B cell (primary cell): ENCODE measurements at regions not wholly inside any gene's neighbourhood (a gene's known extent, or its start where the extent isn't known, plus 50 kb on each side); places are given as distances from the start of the nearest gene placed in this dataset.
A peak's percentile ranks its signal among the peaks of the same experiment; 100 is the strongest.

Experiments used
- ATAC-seq: fragments of 200-7000 bp; cut with Tn5 transposase; one replicate; pipeline ENCODE4 v1.10.0; 2021; ENCODE audit warnings: low read depth, mild to moderate bottlenecking, moderate number of reproducible peaks, moderate library complexity
- CTCF ChIA-PET: fragments of 350-600 bp; sonication (Branson Sonifier 250); formaldehyde crosslinking; loops from one replicate; lab custom pipeline; 2021; ENCODE audit warnings: antibody characterized with exemption, inconsistent platforms; lab: Charles Lee
- POLR2A ChIA-PET: fragments of 350-600 bp; sonication (Branson Sonifier 250); formaldehyde crosslinking; loops from one replicate; lab custom pipeline; 2021; ENCODE audit warnings: antibody characterized with exemption; lab: Charles Lee
- DNase-seq: peaks from one replicate; pipeline ENCODE4 v3.0.0; 2013
- H2AFZ ChIP-seq: 2 replicates; pipeline ENCODE4 v1.6.1; 2012; ENCODE audit warnings: mild to moderate bottlenecking, low read depth, low read length; ENCODE audit not compliant: insufficient read depth, poor library complexity, severe bottlenecking
- H3K27ac ChIP-seq, 2 donors: 1 replicate in 1 of 2; 2 replicates in 1 of 2; pipeline ENCODE4 v1.5.1; 2012 to 2013; ENCODE audit warnings: low read length in 2 of 2, mild to moderate bottlenecking in 2 of 2, moderate library complexity in 1 of 2
- H3K27me3 ChIP-seq, 4 experiments: fragments of 200-600 bp in 1 of 4; sonication (generic) in 1 of 4; replicated peaks in 1 of 4; 1 replicate in 2 of 4; 2 replicates in 2 of 4; pipeline versions ENCODE4 v1.6.1 to v1.7.0; 2013 to 2016; ENCODE audit warnings: low read length in 3 of 4, mild to moderate bottlenecking in 2 of 4, mixed read lengths in 1 of 4, moderate library complexity in 1 of 4; ENCODE audit not compliant: insufficient read depth in 4 of 4, control insufficient read depth in 3 of 4; ENCODE audit errors: control extremely low read depth in 1 of 4
- H3K36me3 ChIP-seq, 2 experiments: replicated peaks in 1 of 2; 1 replicate in 1 of 2; 2 replicates in 1 of 2; pipeline versions ENCODE4 v1.6.1 to v1.7.1; 2013; ENCODE audit warnings: low read length in 1 of 2; ENCODE audit not compliant: insufficient read depth in 2 of 2, control insufficient read depth in 1 of 2; ENCODE audit errors: control extremely low read depth in 1 of 2, extremely low read depth in 1 of 2
- H3K4me1 ChIP-seq, 2 donors: fragments of 200-600 bp in 1 of 2; sonication (generic) in 1 of 2; 1 replicate in 1 of 2; 2 replicates in 1 of 2; pipeline versions ENCODE4 v1.5.1 to v1.6.1; 2013 to 2017; ENCODE audit warnings: low read length in 2 of 2; ENCODE audit not compliant: control insufficient read depth in 2 of 2, insufficient read depth in 2 of 2
- H3K4me2 ChIP-seq: replicated peaks from 2 replicates; pipeline ENCODE3; 2012; ENCODE audit warnings: mild to moderate bottlenecking, low read depth, low read length; ENCODE audit not compliant: poor library complexity, severe bottlenecking
- H3K4me3 ChIP-seq, 5 experiments: fragments of 200-600 bp in 1 of 5; sonication (generic) in 1 of 5; 1 replicate in 3 of 5; 2 replicates in 2 of 5; pipeline versions ENCODE4 v1.5.1 to v1.7.0; 2011 to 2016; ENCODE audit warnings: low read length in 4 of 5, mild to moderate bottlenecking in 4 of 5, low read depth in 2 of 5, control low read depth in 1 of 5, moderate library complexity in 1 of 5; ENCODE audit not compliant: insufficient read depth in 1 of 5; ENCODE audit errors: control extremely low read depth in 1 of 5, extremely low read depth in 1 of 5
- H3K79me2 ChIP-seq: fragments of 200-600 bp; sonication (generic); one replicate; pipeline ENCODE4 v1.6.0; 2016; ENCODE audit warnings: low read length; ENCODE audit not compliant: control insufficient read depth, insufficient read depth
- H3K9ac ChIP-seq: fragments of 200-600 bp; sonication (generic); 2 replicates; pipeline ENCODE4 v1.6.1; 2017; ENCODE audit warnings: mild to moderate bottlenecking, low read length, moderate library complexity
- H3K9me3 ChIP-seq, 3 donors: one replicate each; pipeline versions ENCODE4 v1.6.1 to v1.7.1; 2013; ENCODE audit warnings: low read length in 2 of 3; ENCODE audit not compliant: control insufficient read depth in 2 of 3, insufficient read depth in 1 of 3; ENCODE audit errors: control extremely low read depth in 1 of 3
- H4K20me1 ChIP-seq: 2 replicates; pipeline ENCODE4 v1.6.0; 2012; ENCODE audit warnings: mild to moderate bottlenecking, low read length; ENCODE audit not compliant: insufficient read depth, control insufficient read depth, poor library complexity, severe bottlenecking
- H3K27ac Mint-ChIP-seq: one replicate; pipeline ENCODE4 v1.8.0; 2021; ENCODE audit warnings: mixed read lengths
- H3K27me3 Mint-ChIP-seq: one replicate; pipeline ENCODE4 v1.8.0; 2021; ENCODE audit warnings: mixed read lengths
- H3K4me1 Mint-ChIP-seq: one replicate; pipeline ENCODE4 v1.8.0; 2021; ENCODE audit warnings: mixed read lengths
- H3K4me3 Mint-ChIP-seq: one replicate; pipeline ENCODE4 v1.8.0; 2021; ENCODE audit warnings: mixed read lengths
- H3K9me3 Mint-ChIP-seq: one replicate; pipeline ENCODE4 v1.8.0; 2022; ENCODE audit warnings: mixed read lengths; ENCODE audit not compliant: insufficient read depth
- EZH2 ChIP-seq: IDR thresholded peaks from 2 replicates; pipeline ENCODE4 v1.6.1; 2012; ENCODE audit warnings: borderline replicate concordance, low read depth, mild to moderate bottlenecking, moderate library complexity, low read length; ENCODE audit not compliant: insufficient read depth, poor library complexity, severe bottlenecking
- WGBS: methylation state at CpG from one replicate; pipeline ENCODE4 v1.1.5; 2013; ENCODE audit warnings: missing lambda C conversion rate; ENCODE audit not compliant: insufficient coverage; 5-methylcytosine and 5-hydroxymethylcytosine counted together
- intact Hi-C: fragments of 100-400 bp; cut with micrococcal nuclease; formaldehyde crosslinking; loops from one replicate; pipeline ENCODE4 v1.10.0; 2022
- TF ChIP-seq, protein P1 (sequence below): fragments of 200-600 bp; IDR thresholded peaks from one replicate; pipeline ENCODE4 v1.8.0; 2022; ENCODE audit warnings: antibody characterized with exemption, mild to moderate bottlenecking

- Histone ChIP-seq H3K4me1 (peaks cover 27 to 51% of the 10 kb centered on the region in 2 donors), H3K9ac (no peak overlapping the region), H3K36me3 (no peaks in the 10 kb centered on the region), H3K79me2 (no peaks in the 10 kb centered on the region), H3K27me3 (peaks cover 0 to 3% (median 0%) of the 10 kb centered on the region in 4 experiments), H3K4me2 (peak overlapping the region; percentile 16), H3K4me3 (no peak overlapping the region), H3K9me3 (no peaks in the 10 kb centered on the region), H3K27ac (no peak overlapping the region), H2AFZ (no peak overlapping the region), H4K20me1 (no peaks in the 10 kb centered on the region)
- no peak for ATAC-seq
- TF ChIP-seq EZH2, result no peak
- TF ChIP-seq, protein P1, sequence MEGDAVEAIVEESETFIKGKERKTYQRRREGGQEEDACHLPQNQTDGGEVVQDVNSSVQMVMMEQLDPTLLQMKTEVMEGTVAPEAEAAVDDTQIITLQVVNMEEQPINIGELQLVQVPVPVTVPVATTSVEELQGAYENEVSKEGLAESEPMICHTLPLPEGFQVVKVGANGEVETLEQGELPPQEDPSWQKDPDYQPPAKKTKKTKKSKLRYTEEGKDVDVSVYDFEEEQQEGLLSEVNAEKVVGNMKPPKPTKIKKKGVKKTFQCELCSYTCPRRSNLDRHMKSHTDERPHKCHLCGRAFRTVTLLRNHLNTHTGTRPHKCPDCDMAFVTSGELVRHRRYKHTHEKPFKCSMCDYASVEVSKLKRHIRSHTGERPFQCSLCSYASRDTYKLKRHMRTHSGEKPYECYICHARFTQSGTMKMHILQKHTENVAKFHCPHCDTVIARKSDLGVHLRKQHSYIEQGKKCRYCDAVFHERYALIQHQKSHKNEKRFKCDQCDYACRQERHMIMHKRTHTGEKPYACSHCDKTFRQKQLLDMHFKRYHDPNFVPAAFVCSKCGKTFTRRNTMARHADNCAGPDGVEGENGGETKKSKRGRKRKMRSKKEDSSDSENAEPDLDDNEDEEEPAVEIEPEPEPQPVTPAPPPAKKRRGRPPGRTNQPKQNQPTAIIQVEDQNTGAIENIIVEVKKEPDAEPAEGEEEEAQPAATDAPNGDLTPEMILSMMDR, result no peak
- Mint-ChIP-seq H3K4me1 (peaks cover 40% of the 10 kb centered on the region), H3K27me3 (no peaks in the 10 kb centered on the region), H3K27ac (no peak overlapping the region), H3K4me3 (no peak overlapping the region), H3K9me3 (no peaks in the 10 kb centered on the region)
- intact Hi-C loops, result no loop called here
- ChIA-PET CTCF (no interaction called here), POLR2A (no interaction called here)
- no CpG with 5 or more reads among the region's 3 CpGs for WGBS
- DNase-seq, result peak; percentile 68
Measured at GRCh38 chr9:656926-657568, 184.4 kb upstream of the DMRT1 start.

DNA sequence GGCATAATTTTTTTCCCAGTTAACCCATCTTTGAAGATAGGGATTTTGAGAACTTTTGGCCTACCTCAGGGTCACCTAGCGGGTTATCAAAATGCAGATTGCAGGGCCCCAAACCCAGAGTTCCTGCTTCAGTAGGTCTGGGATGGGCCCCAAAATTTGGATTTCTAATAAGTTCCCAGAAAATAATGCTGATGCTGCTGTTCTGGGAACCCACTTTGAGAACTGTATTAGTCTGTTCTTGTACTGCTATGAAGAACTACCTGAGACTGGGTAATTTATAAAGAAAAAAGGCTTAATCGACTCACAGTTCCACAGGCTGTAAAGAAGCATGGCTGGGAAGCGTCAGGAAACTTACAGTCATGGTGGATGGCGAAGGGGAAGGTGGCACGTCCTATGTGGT is 182.2 kb upstream of the DMRT1 start:
- 94% methylated on average over 3 of the region's 5 CpGs for WGBS
- intact Hi-C loops, result no loop called here
- ATAC-seq, result no peak
- no peaks in the 10 kb centered on the region for H3K79me2 ChIP-seq
- H2AFZ ChIP-seq, result no peak overlapping the region
- no peak overlapping the region for H3K4me2 ChIP-seq
- Mint-ChIP-seq H3K27me3 (no peaks in the 10 kb centered on the region), H3K4me1 (peaks cover 35% of the 10 kb centered on the region), H3K27ac (no peak overlapping the region), H3K4me3 (no peak overlapping the region), H3K9me3 (no peaks in the 10 kb centered on the region)
- no peak overlapping the region for H3K9ac ChIP-seq
- H3K4me3 ChIP-seq, result no peak overlapping the region
- ChIA-PET POLR2A (no interaction called here), CTCF (no interaction called here)
- TF ChIP-seq, protein P1, result no peak
- TF ChIP-seq EZH2, result no peak
- H3K27ac ChIP-seq, result no peak overlapping the region
- H4K20me1 ChIP-seq, result no peaks in the 10 kb centered on the region
- H3K4me1 ChIP-seq, result peaks cover 23 to 38% of the 10 kb centered on the region in 2 donors
- no peaks in the 10 kb centered on the region for H3K36me3 ChIP-seq
- H3K27me3 ChIP-seq, result peaks cover 0 to 2% (median 0%) of the 10 kb centered on the region in 4 experiments
- H3K9me3 ChIP-seq, result no peaks in the 10 kb centered on the region
- DNase-seq, result no peak
